ENCODE measurements at regions not wholly inside any gene's neighbourhood (a gene's known extent, or its start where the extent isn't known, plus 50 kb on each side); places are given as distances from the start of the nearest gene placed in this dataset.
A peak's percentile ranks its signal among the peaks of the same experiment; 100 is the strongest.

GRCh38 chr16:79426663-79427062, 173.9 kb downstream of the MAF start (continued):
- TF ChIP-seq ZNF292 (CRISPR knock-in tag; IDR thresholded peaks at IDR 0.05; ENCODE audit: borderline replicate concordance, low read depth), result no peak
- no peak for TF ChIP-seq FOXA3 (CRISPR knock-in tag; IDR thresholded peaks at IDR 0.05)
- no peak for TF ChIP-seq NFE2L1 (CRISPR knock-in tag; IDR thresholded peaks at IDR 0.05; ENCODE audit: borderline replicate concordance)

- Histone ChIP-seq H3K4me3 (replicated peaks in 1 of 3; ENCODE audit: insufficient read depth in 1 of 3, low read depth in 2 of 3, low read length in 3 of 3) (no peak overlapping the region), H3K36me3 (replicated peaks in 1 of 2; ENCODE audit: control insufficient read depth in 1 of 2, insufficient read depth in 2 of 2, low read length in 2 of 2) (no peaks in the 10 kb centered on the region), H3K4me2 (ENCODE audit: low read depth, low read length) (no peak overlapping the region), H3K79me2 (ENCODE audit: insufficient read depth, low read length) (no peaks in the 10 kb centered on the region), H3K4me1 (ENCODE audit: insufficient read depth, low read length) (no peaks in the 10 kb centered on the region), H3K27ac (ENCODE audit: extremely low read length, insufficient read depth, low read length) (no peak overlapping the region), H3K9ac (ENCODE audit: insufficient read depth, low read depth, low read length) (no peak overlapping the region), H4K20me1 (ENCODE audit: insufficient read depth, low read length) (no peaks in the 10 kb centered on the region), H3K9me3 (ENCODE audit: low read length) (no peaks in the 10 kb centered on the region), H2AFZ (ENCODE audit: low read length) (no peak overlapping the region), H3K27me3 (ENCODE audit: control insufficient read depth in 1 of 2, insufficient read depth in 2 of 2, low read length in 2 of 2) (peaks cover 0 to 15% of the 10 kb centered on the region in 2 experiments; a peak in 2 of 5 replicates)
- FAIRE-seq, result no peak
- CTCF ChIA-PET (ENCODE audit: low intra/inter-chr PET ratio, low total read pairs), result no interaction called here
- in situ Hi-C loops (cut with HindIII; ENCODE audit: extremely low pct_ligation_motif_present, low pct_unique_long_range_greater_than_20kb), result no loop called here
- intact Hi-C loops (cut with micrococcal nuclease; ENCODE audit: unreplicated experiment), result no loop called here
- 28% methylated on average over 7 of the region's 7 CpGs for WGBS (ENCODE audit: low lambda C conversion rate)
- no peak for DNase-seq (ENCODE audit: low spot score)
- ATAC-seq, result no peak
- no TSS peak for BruUV-seq (replicated peaks)
- 0 out of 2 replicates have a peak, but pooled peaks have one; percentile 24 for TF ChIP-seq MAFF (IDR thresholded peaks at IDR 0.05; ENCODE audit: low read depth, low read length)
- no peak for TF ChIP-seq ELF3 (CRISPR knock-in tag; IDR thresholded peaks at IDR 0.05)
- TF ChIP-seq MAFK (conservative IDR thresholded peaks at IDR 0.05 in 1 of 2, IDR thresholded peaks at IDR 0.05 in 1 of 2; ENCODE audit: low read length in 2 of 2), result peak; percentile 47 to 61; a peak in 2 of 4 replicates
- POLR2A ChIA-PET, result no interaction called here
Measured at GRCh38 chr16:79422064-79422463, 178.5 kb downstream of the MAF start.

GRCh38 chr16:79421126-79421525, 179.4 kb downstream of the MAF start:
- in situ Hi-C loops (cut with HindIII; ENCODE audit: extremely low pct_ligation_motif_present, low pct_unique_long_range_greater_than_20kb), result no loop called here
- H3K27ac ChIP-seq (ENCODE audit: extremely low read length, insufficient read depth, low read length), result no peak overlapping the region
- H3K4me3 ChIP-seq (replicated peaks in 1 of 3; ENCODE audit: insufficient read depth in 1 of 3, low read depth in 2 of 3, low read length in 3 of 3), result no peak overlapping the region
- H3K4me1 ChIP-seq (ENCODE audit: insufficient read depth, low read length), result no peaks in the 10 kb centered on the region
- DNase-seq (ENCODE audit: low spot score) (no peak), ATAC-seq (no peak), FAIRE-seq (no peak)
- intact Hi-C loops (cut with micrococcal nuclease; ENCODE audit: unreplicated experiment), result no loop called here
- H4K20me1 ChIP-seq (ENCODE audit: insufficient read depth, low read length), result no peaks in the 10 kb centered on the region
- 58% methylated on average over 7 of the region's 7 CpGs for WGBS (ENCODE audit: low lambda C conversion rate)
- CTCF ChIA-PET (ENCODE audit: low intra/inter-chr PET ratio, low total read pairs), result no interaction called here
- no peak overlapping the region for H3K9ac ChIP-seq (ENCODE audit: insufficient read depth, low read depth, low read length)
- no peak overlapping the region for H3K4me2 ChIP-seq (ENCODE audit: low read depth, low read length)
- no peak for TF ChIP-seq MED8 (CRISPR knock-in tag; IDR thresholded peaks at IDR 0.05; ENCODE audit: insufficient replicate concordance)
- no peak for TF ChIP-seq CBX2 (IDR thresholded peaks at IDR 0.05; ENCODE audit: low read depth, low read length)
- no peak for TF ChIP-seq CBX2 (CRISPR knock-in tag; IDR thresholded peaks at IDR 0.05; ENCODE audit: low read depth)
- TF ChIP-seq SATB2 (CRISPR knock-in tag; IDR thresholded peaks at IDR 0.05), result no peak
- no peak for TF ChIP-seq ZFP91 (CRISPR knock-in tag; IDR thresholded peaks at IDR 0.05; ENCODE audit: borderline replicate concordance)
- TF ChIP-seq POLR2AphosphoS5 (IDR thresholded peaks at IDR 0.05; ENCODE audit: low read depth, low read length), result no peak
- TF ChIP-seq DRAP1 (CRISPR knock-in tag; IDR thresholded peaks at IDR 0.05), result no peak
- no peak for TF ChIP-seq POLR2A (IDR thresholded peaks at IDR 0.05; ENCODE audit: insufficient read depth in 1 of 2, low read depth in 2 of 2, low read length in 2 of 2)
- no peak for TF ChIP-seq ZNF225 (CRISPR knock-in tag; IDR thresholded peaks at IDR 0.05)
- no peak for TF ChIP-seq ARHGAP35 (CRISPR knock-in tag; IDR thresholded peaks at IDR 0.05; ENCODE audit: borderline replicate concordance)
- no peak for TF ChIP-seq TEAD2 (CRISPR knock-in tag; IDR thresholded peaks at IDR 0.05)
- TF ChIP-seq ZNF382 (CRISPR knock-in tag; IDR thresholded peaks at IDR 0.05; ENCODE audit: borderline replicate concordance), result no peak
- POLR2A ChIA-PET, result no interaction called here
- no peak overlapping the region for H2AFZ ChIP-seq (ENCODE audit: low read length)
- peaks cover 0 to 16% of the 10 kb centered on the region in 2 experiments; a peak in 2 of 5 replicates for H3K27me3 ChIP-seq (ENCODE audit: control insufficient read depth in 1 of 2, insufficient read depth in 2 of 2, low read length in 2 of 2)
- BruUV-seq (replicated peaks), result no TSS peak
- no peaks in the 10 kb centered on the region for H3K36me3 ChIP-seq (replicated peaks in 1 of 2; ENCODE audit: control insufficient read depth in 1 of 2, insufficient read depth in 2 of 2, low read length in 2 of 2)
- no peaks in the 10 kb centered on the region for H3K9me3 ChIP-seq (ENCODE audit: low read length)
- no peaks in the 10 kb centered on the region for H3K79me2 ChIP-seq (ENCODE audit: insufficient read depth, low read length)
